Transverse colon (tissue), 4 donors: ENCODE measurements at regions not wholly inside any gene's neighbourhood (a gene's known extent, or its start where the extent isn't known, plus 50 kb on each side); places are given as distances from the start of the nearest gene placed in this dataset.

Experiments
- DNase-seq: peaks from one replicate; pipeline ENCODE4 v3.0.0-alpha.2; 2019
- H3K27ac ChIP-seq, 4 donors: fragments of 200-600 bp; sonication (generic); 2 replicates each; pipeline ENCODE4 v1.5.1; 2016 to 2018; ENCODE audit warnings: inconsistent platforms in 4 of 4
- H3K27me3 ChIP-seq: fragments of 200-600 bp; sonication (generic); 2 replicates; pipeline ENCODE4 v1.5.1; 2017; ENCODE audit warnings: inconsistent platforms
- H3K36me3 ChIP-seq, 4 donors: fragments of 200-600 bp; sonication (generic); 2 replicates each; pipeline ENCODE4 v1.5.1; 2017 to 2019; ENCODE audit warnings: inconsistent platforms in 4 of 4
- H3K4me1 ChIP-seq, 4 donors: fragments of 200-600 bp; sonication (generic); 2 replicates each; pipeline ENCODE4 v1.5.1; 2017 to 2020; ENCODE audit warnings: inconsistent platforms in 4 of 4
- H3K4me3 ChIP-seq, 4 donors: fragments of 200-600 bp; sonication (generic); 1 replicate in 1 of 4; 2 replicates in 3 of 4; pipeline versions ENCODE4 v1.5.1 to v1.6.1; 2017 to 2019; ENCODE audit warnings: inconsistent platforms in 4 of 4
- H3K9me3 ChIP-seq, 2 donors: fragments of 200-600 bp; sonication (generic); 2 replicates each; pipeline ENCODE4 v1.5.1; 2017 to 2019; ENCODE audit warnings: inconsistent platforms in 2 of 2
- CTCF ChIP-seq, 5 experiments: fragments of 200-600 bp in 3 of 5; fragments of 450-650 bp in 2 of 5; sonication (generic) in 3 of 5; IDR thresholded peaks; 1 replicate in 2 of 5; 2 replicates in 3 of 5; pipeline ENCODE4 v1.5.1; 2016 to 2017; ENCODE audit warnings: antibody characterized with exemption in 5 of 5, inconsistent platforms in 3 of 5, mild to moderate bottlenecking in 2 of 5, moderate library complexity in 1 of 5
- EP300 ChIP-seq: sonication (generic); formaldehyde crosslinking; IDR thresholded peaks from one replicate; pipeline ENCODE4 v1.6.1; 2017; ENCODE audit warnings: antibody characterized with exemption, low read depth
- POLR2A ChIP-seq: fragments of 450-650 bp; IDR thresholded peaks from one replicate; pipeline ENCODE4 v1.6.1; 2016; ENCODE audit warnings: antibody characterized with exemption, mild to moderate bottlenecking, moderate library complexity
- POLR2AphosphoS5 ChIP-seq, 3 donors: sonication (generic); formaldehyde crosslinking; IDR thresholded peaks; one replicate each; pipeline ENCODE4 v1.6.1; 2016; ENCODE audit warnings: antibody characterized with exemption in 3 of 3
- WGBS, 2 donors: methylation state at CpG; one replicate each; pipeline ENCODE4 v1.1.5; 2018; ENCODE audit warnings: low coverage in 1 of 2; 5-methylcytosine and 5-hydroxymethylcytosine counted together
- in situ Hi-C, 4 donors: fragments of 200-750 bp; cut with MboI; loops; one replicate each; pipeline versions ENCODE4 v1.15.0 to v1.15.1; 2017; ENCODE audit warnings: low sequenced_read_pairs in 3 of 4, low pct_ligation_motif_present in 1 of 4, low pct_unique_long_range_greater_than_20kb in 1 of 4
- intact Hi-C: fragments of 100-400 bp; cut with DNase I; formaldehyde crosslinking; loops from one replicate; pipeline ENCODE4 v1.15.1; 2023; ENCODE audit warnings: low total_unique reads

DNA sequence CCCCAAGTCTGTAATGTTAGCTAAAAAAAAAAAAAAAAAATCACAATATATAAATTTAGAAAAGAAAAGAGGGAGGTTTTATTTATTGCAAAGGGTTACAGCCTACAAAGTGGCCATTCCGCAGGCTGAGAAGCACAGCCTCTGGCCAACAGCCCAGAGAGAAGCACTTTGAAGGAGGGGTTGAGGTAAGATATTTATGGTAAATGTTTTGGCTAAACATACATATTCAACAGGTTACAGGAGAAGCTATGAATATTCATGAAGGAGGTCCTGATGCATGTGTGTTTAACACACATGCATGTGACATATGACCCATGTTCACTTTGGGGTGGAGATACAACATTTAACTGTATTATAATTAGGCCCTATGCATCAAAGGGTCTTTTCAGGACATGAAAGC lies 158.5 kb downstream of the TMEM114 start:
- 91 to 100% methylated on average over 1 of the region's 1 CpG for WGBS, 2 donors
- no peak for TF ChIP-seq EP300
- TF ChIP-seq POLR2A, result no peak
- TF ChIP-seq POLR2AphosphoS5 (IDR thresholded peaks at IDR 0.05), result no peak
- no peak for TF ChIP-seq CTCF (IDR thresholded peaks at IDR 0.05)
- H3K4me1 ChIP-seq, result no peaks in the 10 kb centered on the region
- DNase-seq, result no peak
- no peak overlapping the region for H3K27ac ChIP-seq
- no peak overlapping the region for H3K4me3 ChIP-seq
- intact Hi-C loops (no loop called here), in situ Hi-C loops (loop anchor here in 1 of 4 donors (25.0 kb wide), 1 partner anchor 94 kb away; no protein-coding TSS in a partner anchor)
- H3K9me3 ChIP-seq, result no peaks in the 10 kb centered on the region
- H3K36me3 ChIP-seq, result no peaks in the 10 kb centered on the region
- H3K27me3 ChIP-seq, result no peaks in the 10 kb centered on the region

- no peaks in the 10 kb centered on the region for H3K4me1 ChIP-seq
- H3K9me3 ChIP-seq, result no peaks in the 10 kb centered on the region
- intact Hi-C loops, result no loop called here
- no peak overlapping the region for H3K27ac ChIP-seq
- H3K36me3 ChIP-seq, result no peaks in the 10 kb centered on the region
- in situ Hi-C loops, result loop anchor here in 1 of 4 donors (25.0 kb wide), 1 partner anchor 93 kb away; no protein-coding TSS in a partner anchor
- no peak for DNase-seq
- no peaks in the 10 kb centered on the region for H3K27me3 ChIP-seq
- no peak for TF ChIP-seq POLR2A
- TF ChIP-seq POLR2AphosphoS5 (IDR thresholded peaks at IDR 0.05), result no peak
- TF ChIP-seq EP300, result no peak
- TF ChIP-seq CTCF (IDR thresholded peaks at IDR 0.05), result no peak
- 79% methylated on average over 3 of the region's 3 CpGs; no CpG with 5 or more reads in 1 of the 2 donors for WGBS, 2 donors
- no peak overlapping the region for H3K4me3 ChIP-seq
These were observed 159.9 kb downstream of the TMEM114 start for GRCh38 chr16:8430401-8430800.

- Histone ChIP-seq H3K27me3 (no peaks in the 10 kb centered on the region), H3K4me1 (no peaks in the 10 kb centered on the region), H3K27ac (no peak overlapping the region), H3K9me3 (no peaks in the 10 kb centered on the region), H3K36me3 (no peaks in the 10 kb centered on the region), H3K4me3 (no peak overlapping the region)
- intact Hi-C loops (no loop called here), in situ Hi-C loops (loop anchor here in 1 of 4 donors (25.0 kb wide), 1 partner anchor 89 kb away; no protein-coding TSS in a partner anchor)
- no peak for DNase-seq
- 91 to 92% methylated on average over 4 of the region's 4 CpGs for WGBS, 2 donors
- TF ChIP-seq CTCF (IDR thresholded peaks at IDR 0.05) (no peak), POLR2A (no peak), POLR2AphosphoS5 (IDR thresholded peaks at IDR 0.05) (no peak), EP300 (no peak)
These were observed 163.7 kb downstream of the TMEM114 start for GRCh38 chr16:8426569-8426968.

DNA sequence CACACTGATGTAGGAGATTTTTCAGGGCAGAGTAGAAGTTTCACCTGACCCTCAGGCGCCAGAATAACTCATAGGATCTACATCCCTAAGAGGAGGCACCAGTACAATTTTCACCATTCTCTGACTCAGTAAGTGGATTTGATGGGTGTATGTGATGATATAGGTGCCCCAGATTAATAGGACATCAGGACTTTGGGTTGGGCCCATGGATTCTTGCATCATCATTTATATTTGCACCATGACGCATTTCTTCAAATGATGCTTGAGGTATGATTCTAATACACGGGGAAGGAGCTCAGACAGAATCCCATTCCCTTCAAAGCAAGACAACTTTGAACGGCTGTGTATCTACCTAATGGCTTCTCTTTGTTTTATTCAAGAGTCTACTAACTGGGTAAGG lies 173.2 kb downstream of the TMEM114 start:
- intact Hi-C loops, result no loop called here
- no peaks in the 10 kb centered on the region for H3K9me3 ChIP-seq
- DNase-seq, result no peak
- in situ Hi-C loops, result no loop called here
- H3K27ac ChIP-seq, result no peak overlapping the region
- 86 to 88% methylated on average over 1 to 4 of the region's 4 CpGs for WGBS, 2 donors
- H3K27me3 ChIP-seq, result no peaks in the 10 kb centered on the region
- TF ChIP-seq POLR2AphosphoS5 (IDR thresholded peaks at IDR 0.05) (no peak), EP300 (no peak), POLR2A (no peak), CTCF (IDR thresholded peaks at IDR 0.05) (no peak)
- no peak overlapping the region for H3K4me3 ChIP-seq
- no peaks in the 10 kb centered on the region for H3K4me1 ChIP-seq
- no peaks in the 10 kb centered on the region for H3K36me3 ChIP-seq
